Esophagus squamous epithelium (tissue), 4 donors: ENCODE measurements at regions not wholly inside any gene's neighbourhood (a gene's known extent, or its start where the extent isn't known, plus 50 kb on each side); places are given as distances from the start of the nearest gene placed in this dataset.

Experiments used
- POLR2A ChIP-seq, 4 donors: fragments of 450-650 bp; IDR thresholded peaks; one replicate each; pipeline ENCODE4 v1.6.1; 2017; ENCODE audit warnings: antibody characterized with exemption in 4 of 4, mild to moderate bottlenecking in 4 of 4, moderate library complexity in 3 of 4
- TF ChIP-seq, protein P1 (sequence below), 6 experiments: fragments of 450-650 bp in 4 of 6; fragments of 200-600 bp in 2 of 6; sonication (generic) in 2 of 6; IDR thresholded peaks; one replicate each; pipeline ENCODE4 v1.5.1; 2016 to 2019; ENCODE audit warnings: antibody characterized with exemption in 6 of 6, mild to moderate bottlenecking in 4 of 6, moderate library complexity in 4 of 6

DNA sequence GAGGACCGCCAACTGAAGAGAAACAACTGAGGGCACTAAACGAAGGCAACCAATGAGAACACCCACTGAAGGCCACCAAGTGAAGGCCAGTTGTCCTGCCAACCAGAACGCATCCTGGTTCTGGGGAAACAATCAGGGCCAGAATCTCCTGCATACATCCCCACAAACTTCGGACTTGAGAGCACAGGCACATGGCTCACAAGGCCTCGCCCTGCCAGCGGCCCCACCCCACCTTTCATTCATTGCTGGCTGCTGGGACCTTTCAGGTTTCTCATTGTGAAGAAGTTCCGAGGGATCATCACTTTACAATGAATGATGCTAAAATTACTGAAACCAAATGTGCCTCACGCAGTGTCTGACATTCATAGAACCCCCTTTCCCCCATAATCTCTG is 79.2 kb upstream of the ABI1 start:
- no peak for TF ChIP-seq POLR2A (IDR thresholded peaks at IDR 0.05)
- TF ChIP-seq, protein P1, sequence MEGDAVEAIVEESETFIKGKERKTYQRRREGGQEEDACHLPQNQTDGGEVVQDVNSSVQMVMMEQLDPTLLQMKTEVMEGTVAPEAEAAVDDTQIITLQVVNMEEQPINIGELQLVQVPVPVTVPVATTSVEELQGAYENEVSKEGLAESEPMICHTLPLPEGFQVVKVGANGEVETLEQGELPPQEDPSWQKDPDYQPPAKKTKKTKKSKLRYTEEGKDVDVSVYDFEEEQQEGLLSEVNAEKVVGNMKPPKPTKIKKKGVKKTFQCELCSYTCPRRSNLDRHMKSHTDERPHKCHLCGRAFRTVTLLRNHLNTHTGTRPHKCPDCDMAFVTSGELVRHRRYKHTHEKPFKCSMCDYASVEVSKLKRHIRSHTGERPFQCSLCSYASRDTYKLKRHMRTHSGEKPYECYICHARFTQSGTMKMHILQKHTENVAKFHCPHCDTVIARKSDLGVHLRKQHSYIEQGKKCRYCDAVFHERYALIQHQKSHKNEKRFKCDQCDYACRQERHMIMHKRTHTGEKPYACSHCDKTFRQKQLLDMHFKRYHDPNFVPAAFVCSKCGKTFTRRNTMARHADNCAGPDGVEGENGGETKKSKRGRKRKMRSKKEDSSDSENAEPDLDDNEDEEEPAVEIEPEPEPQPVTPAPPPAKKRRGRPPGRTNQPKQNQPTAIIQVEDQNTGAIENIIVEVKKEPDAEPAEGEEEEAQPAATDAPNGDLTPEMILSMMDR (IDR thresholded peaks at IDR 0.05) = no peak
